ENCODE measurements at regions not wholly inside any gene's neighbourhood (a gene's known extent, or its start where the extent isn't known, plus 50 kb on each side); places are given as distances from the start of the nearest gene placed in this dataset.

GRCh38 chr11:134947556-134947955 lies 535.5 kb upstream of the B3GAT1 start:
- no peaks in the 10 kb centered on the region for H3K79me2 ChIP-seq (ENCODE audit: insufficient read depth, low read length)
- H3F3A ChIP-seq (ENCODE audit: insufficient read depth, low read length), result no peaks in the 10 kb centered on the region
- no peaks in the 10 kb centered on the region for H3K27me3 ChIP-seq (ENCODE audit: insufficient read depth, low read length)
- H3K4me2 ChIP-seq (ENCODE audit: low read length), result no peak overlapping the region
- H4K20me1 ChIP-seq (ENCODE audit: insufficient read depth, low read length), result no peaks in the 10 kb centered on the region
- no peaks in the 10 kb centered on the region for H3K9me2 ChIP-seq (ENCODE audit: low read depth, low read length)
- no peak overlapping the region for H3K9ac ChIP-seq (ENCODE audit: low read length)
- H2AFZ ChIP-seq (ENCODE audit: low read length), result no peak overlapping the region
- no peak overlapping the region for H3K4me3 ChIP-seq (ENCODE audit: low read depth, low read length, poor library complexity, severe bottlenecking)
- no peak overlapping the region for H3K27ac ChIP-seq (ENCODE audit: low read depth, low read length, poor library complexity, severe bottlenecking)
- TF ChIP-seq EZH2 (IDR thresholded peaks at IDR 0.05; ENCODE audit: borderline replicate concordance, low read length) (no peak), CTCF (IDR thresholded peaks at IDR 0.05; ENCODE audit: low read length) (no peak)
- H3K36me3 ChIP-seq (ENCODE audit: insufficient read depth, low read length), result no peaks in the 10 kb centered on the region
- no peaks in the 10 kb centered on the region for H3K4me1 ChIP-seq (ENCODE audit: insufficient read depth, low read length, severe bottlenecking)
- no peaks in the 10 kb centered on the region for H3K9me3 ChIP-seq (ENCODE audit: low read length)

GRCh38 chr11:134945993-134946392 lies 534.0 kb upstream of the B3GAT1 start:
- Histone ChIP-seq H3F3A (ENCODE audit: insufficient read depth, low read length) (no peaks in the 10 kb centered on the region), H3K9ac (ENCODE audit: low read length) (no peak overlapping the region), H2AFZ (ENCODE audit: low read length) (no peak overlapping the region), H3K4me1 (ENCODE audit: insufficient read depth, low read length, severe bottlenecking) (no peaks in the 10 kb centered on the region), H3K4me2 (ENCODE audit: low read length) (no peak overlapping the region), H3K9me3 (ENCODE audit: low read length) (no peaks in the 10 kb centered on the region), H4K20me1 (ENCODE audit: insufficient read depth, low read length) (no peaks in the 10 kb centered on the region), H3K79me2 (ENCODE audit: insufficient read depth, low read length) (no peaks in the 10 kb centered on the region), H3K9me2 (ENCODE audit: low read depth, low read length) (no peaks in the 10 kb centered on the region), H3K27ac (ENCODE audit: low read depth, low read length, poor library complexity, severe bottlenecking) (no peak overlapping the region), H3K36me3 (ENCODE audit: insufficient read depth, low read length) (no peaks in the 10 kb centered on the region), H3K27me3 (ENCODE audit: insufficient read depth, low read length) (no peaks in the 10 kb centered on the region), H3K4me3 (ENCODE audit: low read depth, low read length, poor library complexity, severe bottlenecking) (no peak overlapping the region)
- TF ChIP-seq CTCF (IDR thresholded peaks at IDR 0.05; ENCODE audit: low read length) (no peak), EZH2 (IDR thresholded peaks at IDR 0.05; ENCODE audit: borderline replicate concordance, low read length) (no peak)

GRCh38 chr11:134944986-134945385 lies 532.9 kb upstream of the B3GAT1 start:
- no peak for TF ChIP-seq CTCF (IDR thresholded peaks at IDR 0.05; ENCODE audit: low read length)
- no peak for TF ChIP-seq EZH2 (IDR thresholded peaks at IDR 0.05; ENCODE audit: borderline replicate concordance, low read length)
- Histone ChIP-seq H3K27ac (ENCODE audit: low read depth, low read length, poor library complexity, severe bottlenecking) (no peak overlapping the region), H3K9ac (ENCODE audit: low read length) (no peak overlapping the region), H2AFZ (ENCODE audit: low read length) (no peak overlapping the region), H4K20me1 (ENCODE audit: insufficient read depth, low read length) (no peaks in the 10 kb centered on the region), H3K27me3 (ENCODE audit: insufficient read depth, low read length) (no peaks in the 10 kb centered on the region), H3K36me3 (ENCODE audit: insufficient read depth, low read length) (no peaks in the 10 kb centered on the region), H3K9me3 (ENCODE audit: low read length) (no peaks in the 10 kb centered on the region), H3F3A (ENCODE audit: insufficient read depth, low read length) (no peaks in the 10 kb centered on the region), H3K4me2 (ENCODE audit: low read length) (no peak overlapping the region), H3K4me1 (ENCODE audit: insufficient read depth, low read length, severe bottlenecking) (no peaks in the 10 kb centered on the region), H3K4me3 (ENCODE audit: low read depth, low read length, poor library complexity, severe bottlenecking) (no peak overlapping the region), H3K79me2 (ENCODE audit: insufficient read depth, low read length) (no peaks in the 10 kb centered on the region), H3K9me2 (ENCODE audit: low read depth, low read length) (no peaks in the 10 kb centered on the region)

Measured in OCI-LY1 (cell line).